ENCODE measurements at regions not wholly inside any gene's neighbourhood (a gene's known extent, or its start where the extent isn't known, plus 50 kb on each side); places are given as distances from the start of the nearest gene placed in this dataset.
"Not testable (repeated sequence)": the region's sequence is repeated elsewhere in the genome, so short reads cannot be mapped to it uniquely, and the experiment has no call there.

DNA sequence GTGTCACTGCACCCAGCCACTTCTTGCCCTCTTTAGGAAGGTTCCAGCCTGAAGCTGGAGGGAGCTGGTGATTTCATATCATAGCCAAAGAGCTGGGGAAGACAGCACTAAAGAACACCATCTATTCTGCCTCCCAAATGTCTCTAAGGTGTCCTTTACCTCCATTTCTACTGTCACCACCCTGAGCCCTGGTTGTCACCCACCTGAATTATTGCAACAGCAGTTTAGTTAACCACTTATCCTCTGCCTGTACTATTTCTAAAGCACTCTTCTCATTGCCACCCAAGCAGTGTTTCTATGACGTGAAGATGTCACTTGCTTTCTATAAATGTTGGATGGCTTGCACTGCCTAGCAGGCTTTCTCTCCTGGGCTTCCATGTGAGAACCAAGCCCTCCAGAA, 69.4 kb upstream of the EED start:
- intact Hi-C loops (cut with DNase I, micrococcal nuclease): no loop called here

DNA sequence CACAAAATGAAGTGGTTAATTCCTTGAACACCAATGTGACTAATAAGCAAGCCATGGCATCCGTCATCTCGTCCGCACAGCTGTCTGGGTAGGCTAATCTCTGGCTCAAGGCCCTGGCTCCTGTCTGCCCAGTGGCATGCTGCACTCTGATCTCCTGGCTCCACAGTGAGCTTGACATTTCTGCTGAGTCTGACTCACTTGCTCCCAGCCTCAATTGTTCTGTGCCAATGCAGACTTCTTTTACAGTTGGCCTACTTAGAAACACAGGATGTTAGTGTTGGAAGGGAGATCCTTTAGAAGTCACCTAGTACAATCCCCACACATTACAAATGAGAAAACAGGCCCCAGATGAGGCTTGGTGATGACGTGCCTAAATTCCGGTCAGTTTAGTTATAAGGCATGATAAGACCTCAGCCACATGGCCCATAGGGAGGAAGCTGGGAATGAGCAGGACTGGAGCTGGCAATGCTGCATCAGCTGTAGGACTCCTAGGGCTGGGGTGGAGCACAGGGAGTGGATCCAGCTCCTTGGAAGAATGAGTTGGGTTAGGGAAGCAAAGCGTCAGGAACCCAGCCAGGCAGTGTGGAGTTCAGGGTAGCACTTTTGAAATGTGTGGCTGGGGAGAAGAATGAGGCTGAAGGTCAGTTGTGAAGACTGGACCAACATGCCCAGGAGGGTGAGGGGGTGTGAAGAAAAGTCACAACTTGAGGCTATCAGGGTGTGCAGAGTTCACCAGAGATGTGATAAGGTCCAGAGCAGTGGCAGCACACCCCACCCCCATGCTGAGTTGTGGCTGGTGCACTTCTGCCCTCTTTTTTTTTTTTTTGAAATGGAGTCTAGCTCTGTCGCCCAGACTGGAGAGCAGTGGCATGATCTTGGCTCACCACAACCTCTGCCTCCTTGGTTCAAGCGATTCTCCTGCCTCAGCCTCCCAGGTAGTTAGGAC, 70.2 kb upstream of the EED start:
- DNase-seq (no peak), ATAC-seq (peak; percentile 48)
- no peaks in the 10 kb centered on the region for H3K9me3 ChIP-seq
- no peaks in the 10 kb centered on the region for H3K36me3 ChIP-seq (ENCODE audit: low read depth)
- intact Hi-C loops (cut with DNase I, micrococcal nuclease): no loop called here
- no peak overlapping the region for H3K4me3 ChIP-seq
- TF ChIP-seq, protein P1, sequence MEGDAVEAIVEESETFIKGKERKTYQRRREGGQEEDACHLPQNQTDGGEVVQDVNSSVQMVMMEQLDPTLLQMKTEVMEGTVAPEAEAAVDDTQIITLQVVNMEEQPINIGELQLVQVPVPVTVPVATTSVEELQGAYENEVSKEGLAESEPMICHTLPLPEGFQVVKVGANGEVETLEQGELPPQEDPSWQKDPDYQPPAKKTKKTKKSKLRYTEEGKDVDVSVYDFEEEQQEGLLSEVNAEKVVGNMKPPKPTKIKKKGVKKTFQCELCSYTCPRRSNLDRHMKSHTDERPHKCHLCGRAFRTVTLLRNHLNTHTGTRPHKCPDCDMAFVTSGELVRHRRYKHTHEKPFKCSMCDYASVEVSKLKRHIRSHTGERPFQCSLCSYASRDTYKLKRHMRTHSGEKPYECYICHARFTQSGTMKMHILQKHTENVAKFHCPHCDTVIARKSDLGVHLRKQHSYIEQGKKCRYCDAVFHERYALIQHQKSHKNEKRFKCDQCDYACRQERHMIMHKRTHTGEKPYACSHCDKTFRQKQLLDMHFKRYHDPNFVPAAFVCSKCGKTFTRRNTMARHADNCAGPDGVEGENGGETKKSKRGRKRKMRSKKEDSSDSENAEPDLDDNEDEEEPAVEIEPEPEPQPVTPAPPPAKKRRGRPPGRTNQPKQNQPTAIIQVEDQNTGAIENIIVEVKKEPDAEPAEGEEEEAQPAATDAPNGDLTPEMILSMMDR (IDR thresholded peaks at IDR 0.05): no peak
- H3K4me1 ChIP-seq (ENCODE audit: low read depth): no peaks in the 10 kb centered on the region

More for the DNA sequence above, 69.4 kb upstream of the EED start:
- no peaks in the 10 kb centered on the region for H3K4me1 ChIP-seq (ENCODE audit: low read depth)
- ATAC-seq (no peak), DNase-seq (no peak)
- H3K9me3 ChIP-seq: no peaks in the 10 kb centered on the region
- no peaks in the 10 kb centered on the region for H3K36me3 ChIP-seq (ENCODE audit: low read depth)
- no peak overlapping the region for H3K4me3 ChIP-seq
- TF ChIP-seq, protein P1 (IDR thresholded peaks at IDR 0.05): no peak

DNA sequence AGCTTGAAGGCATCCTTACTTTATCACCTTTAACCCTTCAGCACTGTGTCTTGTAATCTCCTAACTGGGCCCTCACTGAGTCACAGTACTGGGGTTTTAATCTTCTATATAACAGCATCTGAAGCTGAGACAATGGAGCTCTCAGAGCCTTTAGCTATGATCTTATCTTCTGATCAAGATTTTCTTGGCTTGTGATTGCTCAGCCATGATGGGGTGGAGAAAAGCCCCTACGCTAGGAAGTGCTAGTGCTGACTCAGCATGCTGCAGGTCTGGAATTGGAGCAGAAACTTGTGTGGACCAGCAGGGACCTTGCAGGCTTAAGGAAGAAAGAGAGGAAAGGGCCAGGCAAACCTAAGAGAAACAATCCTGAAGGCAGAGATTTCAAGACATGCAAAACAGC, 71.7 kb upstream of the EED start:
- no peak for ATAC-seq
- H3K4me3 ChIP-seq: no peak overlapping the region
- no peaks in the 10 kb centered on the region for H3K9me3 ChIP-seq
- no peak for DNase-seq
- TF ChIP-seq, protein P1 (IDR thresholded peaks at IDR 0.05): no peak
- H3K4me1 ChIP-seq (ENCODE audit: low read depth): no peaks in the 10 kb centered on the region
- intact Hi-C loops (cut with DNase I, micrococcal nuclease): no loop called here
- no peaks in the 10 kb centered on the region for H3K36me3 ChIP-seq (ENCODE audit: low read depth)

DNA sequence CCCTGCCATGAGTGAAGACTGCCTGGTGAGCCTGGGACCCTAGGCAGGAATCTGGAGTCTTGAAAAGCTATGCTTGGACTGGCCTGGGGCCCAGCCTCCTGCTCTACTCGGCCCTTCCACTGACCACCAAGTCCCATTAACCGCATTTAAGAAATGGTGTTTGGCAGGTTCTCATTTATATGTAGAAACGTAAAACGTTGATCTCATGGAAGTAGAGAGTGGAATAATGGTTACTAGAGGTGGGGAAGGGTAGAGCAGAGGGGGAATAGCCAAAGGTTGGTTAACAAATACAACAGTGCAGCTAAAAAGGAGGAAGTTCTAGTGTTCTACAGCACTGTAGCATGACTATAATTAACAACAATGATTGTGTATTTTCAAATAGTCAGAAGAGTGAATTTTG, 72.9 kb upstream of the EED start:
- Histone ChIP-seq H3K9me3 (no peaks in the 10 kb centered on the region), H3K4me3 (no peak overlapping the region), H3K4me1 (ENCODE audit: low read depth) (no peaks in the 10 kb centered on the region), H3K36me3 (ENCODE audit: low read depth) (no peaks in the 10 kb centered on the region)
- DNase-seq: no peak
- intact Hi-C loops (cut with DNase I, micrococcal nuclease): no loop called here
- TF ChIP-seq, protein P1 (IDR thresholded peaks at IDR 0.05): no peak
- no peak for ATAC-seq

DNA sequence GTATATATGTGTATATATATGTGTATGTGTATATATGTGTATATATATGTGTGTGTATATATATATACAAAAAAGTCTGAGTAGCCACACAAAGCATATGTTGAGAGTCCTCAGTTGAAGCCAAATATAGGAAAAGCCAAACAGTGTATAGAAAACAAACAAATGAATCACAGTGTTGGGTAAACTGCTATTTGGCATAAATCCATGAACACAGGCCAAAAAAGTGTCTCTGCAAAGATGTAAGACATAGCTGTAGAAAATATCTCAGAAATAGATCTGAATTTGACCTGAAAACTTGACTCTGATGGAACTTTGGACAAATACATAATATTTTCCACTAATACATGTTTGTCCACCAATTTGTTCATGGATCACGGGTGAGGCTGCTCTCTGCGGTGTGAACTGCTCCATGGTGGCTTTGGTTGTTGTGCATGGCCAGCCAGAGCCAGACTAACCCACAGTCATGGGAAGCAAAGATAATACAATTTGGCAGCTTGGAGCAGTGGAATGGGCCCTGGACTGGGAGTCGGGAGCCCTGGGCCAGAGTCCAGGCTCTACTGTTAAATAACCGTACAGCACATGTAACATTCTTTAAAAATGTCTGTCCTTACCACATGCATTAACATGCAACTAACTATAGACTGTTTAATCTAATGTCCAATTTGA, 76.9 kb upstream of the EED start:
- no peaks in the 10 kb centered on the region for H3K4me1 ChIP-seq (ENCODE audit: low read depth)
- no peak overlapping the region for H3K4me3 ChIP-seq
- ATAC-seq: no peak
- intact Hi-C loops (cut with DNase I, micrococcal nuclease): no loop called here
- H3K36me3 ChIP-seq (ENCODE audit: low read depth): no peaks in the 10 kb centered on the region
- DNase-seq: no peak
- TF ChIP-seq, protein P1 (IDR thresholded peaks at IDR 0.05): no peak
- no peaks in the 10 kb centered on the region for H3K9me3 ChIP-seq

DNA sequence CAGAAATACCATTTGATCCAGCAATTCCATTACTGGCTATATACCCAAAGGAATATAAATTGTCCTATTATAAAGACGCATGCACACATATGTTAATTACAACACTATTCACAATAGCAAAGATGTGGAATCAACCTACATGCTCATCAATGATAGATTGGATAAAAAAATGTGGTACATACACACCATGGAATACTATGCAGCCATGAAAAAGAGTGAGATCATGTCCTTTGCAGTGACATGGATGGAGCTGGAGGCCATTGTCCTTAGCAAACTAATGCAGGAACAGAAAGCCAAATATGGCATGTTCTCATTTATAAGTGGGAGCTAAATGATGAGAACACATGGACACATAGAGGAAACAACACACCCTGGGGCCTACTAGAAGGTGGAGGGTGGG, 78.3 kb upstream of the EED start:
- DNase-seq; intact Hi-C loops (cut with DNase I, micrococcal nuclease); ATAC-seq; H3K36me3 ChIP-seq (ENCODE audit: low read depth); H3K4me1 ChIP-seq (ENCODE audit: low read depth); H3K4me3 ChIP-seq; H3K9me3 ChIP-seq: not testable (repeated sequence)
